Vagina (tissue), 2 donors: ENCODE measurements at regions not wholly inside any gene's neighbourhood (a gene's known extent, or its start where the extent isn't known, plus 50 kb on each side); places are given as distances from the start of the nearest gene placed in this dataset.

ENCODE experiments used
- DNase-seq, 2 donors: peaks; one replicate each; pipeline ENCODE4 v3.0.0-alpha.2; 2017; ENCODE audit errors: extremely low spot score in 2 of 2
- H3K27ac ChIP-seq: fragments of 200-600 bp; sonication (generic); one replicate; pipeline ENCODE4 v1.5.1; 2019
- H3K27me3 ChIP-seq: fragments of 200-600 bp; sonication (generic); one replicate; pipeline ENCODE4 v1.5.1; 2019
- H3K36me3 ChIP-seq, 2 donors: fragments of 200-600 bp; sonication (generic); one replicate each; pipeline ENCODE4 v1.5.1; 2017 to 2019
- H3K4me1 ChIP-seq: fragments of 200-600 bp; sonication (generic); one replicate; pipeline ENCODE4 v1.5.1; 2019
- H3K4me3 ChIP-seq, 2 donors: fragments of 200-600 bp; sonication (generic); 1 replicate in 1 of 2; 2 replicates in 1 of 2; pipeline ENCODE4 v1.5.1; 2016 to 2019
- H3K9me3 ChIP-seq: fragments of 200-600 bp; sonication (generic); one replicate; pipeline ENCODE4 v1.5.1; 2019
- POLR2A ChIP-seq, 2 donors: fragments of 450-650 bp; IDR thresholded peaks; one replicate each; pipeline ENCODE4 v1.6.1; 2017; ENCODE audit warnings: antibody characterized with exemption in 2 of 2, mild to moderate bottlenecking in 2 of 2, moderate library complexity in 2 of 2
- POLR2AphosphoS5 ChIP-seq, 2 donors: sonication (generic); formaldehyde crosslinking; IDR thresholded peaks; one replicate each; pipeline ENCODE4 v1.9.0; 2017; ENCODE audit warnings: antibody characterized with exemption in 2 of 2, mild to moderate bottlenecking in 2 of 2, low read depth in 1 of 2; ENCODE audit not compliant: insufficient read depth in 1 of 2
- intact Hi-C: fragments of 100-400 bp; cut with DNase I; formaldehyde crosslinking; loops from one replicate; pipeline ENCODE4 v1.15.1; 2023
- TF ChIP-seq, protein P1 (sequence below), 3 experiments: fragments of 450-650 bp in 2 of 3; fragments of 200-600 bp in 1 of 3; sonication (generic) in 1 of 3; IDR thresholded peaks; one replicate each; pipeline ENCODE4 v1.5.1; 2017 to 2019; ENCODE audit warnings: antibody characterized with exemption in 3 of 3, mild to moderate bottlenecking in 2 of 3, moderate library complexity in 2 of 3

DNA sequence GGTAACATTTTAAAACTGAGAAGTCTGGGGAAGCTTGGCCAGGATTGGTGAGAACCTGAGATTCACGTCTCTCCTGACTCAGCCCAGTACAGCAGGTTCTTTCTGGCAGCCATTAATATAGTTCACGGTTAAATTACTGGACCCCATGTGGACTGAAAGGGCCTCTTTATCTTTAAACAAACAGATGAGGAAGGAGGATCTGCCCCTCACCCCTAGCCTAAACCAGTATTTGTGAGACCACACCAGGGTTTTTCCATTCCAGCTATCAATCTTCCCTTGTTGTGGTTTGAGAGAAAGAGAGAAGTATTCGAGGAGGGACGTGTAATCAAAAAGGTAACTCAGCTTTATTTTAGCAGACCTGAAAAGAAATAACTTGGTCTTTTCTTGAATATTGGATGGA is 137.1 kb downstream of the PROX1 start:
- no peaks in the 10 kb centered on the region for H3K9me3 ChIP-seq
- TF ChIP-seq POLR2A (IDR thresholded peaks at IDR 0.05): no peak
- no peak for TF ChIP-seq POLR2AphosphoS5 (IDR thresholded peaks at IDR 0.05; ENCODE audit: insufficient read depth in 1 of 2, low read depth in 1 of 2)
- TF ChIP-seq, protein P1, sequence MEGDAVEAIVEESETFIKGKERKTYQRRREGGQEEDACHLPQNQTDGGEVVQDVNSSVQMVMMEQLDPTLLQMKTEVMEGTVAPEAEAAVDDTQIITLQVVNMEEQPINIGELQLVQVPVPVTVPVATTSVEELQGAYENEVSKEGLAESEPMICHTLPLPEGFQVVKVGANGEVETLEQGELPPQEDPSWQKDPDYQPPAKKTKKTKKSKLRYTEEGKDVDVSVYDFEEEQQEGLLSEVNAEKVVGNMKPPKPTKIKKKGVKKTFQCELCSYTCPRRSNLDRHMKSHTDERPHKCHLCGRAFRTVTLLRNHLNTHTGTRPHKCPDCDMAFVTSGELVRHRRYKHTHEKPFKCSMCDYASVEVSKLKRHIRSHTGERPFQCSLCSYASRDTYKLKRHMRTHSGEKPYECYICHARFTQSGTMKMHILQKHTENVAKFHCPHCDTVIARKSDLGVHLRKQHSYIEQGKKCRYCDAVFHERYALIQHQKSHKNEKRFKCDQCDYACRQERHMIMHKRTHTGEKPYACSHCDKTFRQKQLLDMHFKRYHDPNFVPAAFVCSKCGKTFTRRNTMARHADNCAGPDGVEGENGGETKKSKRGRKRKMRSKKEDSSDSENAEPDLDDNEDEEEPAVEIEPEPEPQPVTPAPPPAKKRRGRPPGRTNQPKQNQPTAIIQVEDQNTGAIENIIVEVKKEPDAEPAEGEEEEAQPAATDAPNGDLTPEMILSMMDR (IDR thresholded peaks at IDR 0.05): no peak
- no peaks in the 10 kb centered on the region for H3K4me1 ChIP-seq
- H3K36me3 ChIP-seq: no peaks in the 10 kb centered on the region
- H3K27me3 ChIP-seq: no peaks in the 10 kb centered on the region
- no peak for DNase-seq
- no peak overlapping the region for H3K27ac ChIP-seq
- intact Hi-C loops: loop anchor here (2.0 kb wide), 1 partner anchor 746 kb away; no protein-coding TSS in a partner anchor
- no peak overlapping the region for H3K4me3 ChIP-seq

DNA sequence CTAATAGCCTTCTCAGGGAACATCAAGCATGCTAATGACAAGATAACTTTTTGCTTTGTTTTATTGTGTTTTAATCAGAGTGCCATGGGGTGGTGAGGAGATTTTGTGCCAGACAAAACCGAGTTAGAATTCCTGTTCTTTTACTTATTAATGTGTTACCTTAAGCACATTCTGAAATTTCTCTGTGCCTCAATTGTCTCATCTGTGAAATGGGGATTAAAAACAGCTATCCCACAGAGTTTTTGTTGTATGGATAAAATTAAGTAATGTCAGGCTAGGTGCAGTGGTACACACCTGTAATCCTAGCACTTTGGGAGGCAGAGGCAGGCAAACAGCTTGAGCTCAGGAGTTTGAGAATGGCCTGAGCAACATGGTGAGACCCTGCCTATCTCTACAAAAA is 138.0 kb downstream of the PROX1 start:
- no peak overlapping the region for H3K4me3 ChIP-seq
- no peaks in the 10 kb centered on the region for H3K27me3 ChIP-seq
- intact Hi-C loops: loop anchor here (2.0 kb wide), 1 partner anchor 747 kb away; no protein-coding TSS in a partner anchor
- no peak for DNase-seq
- no peak overlapping the region for H3K27ac ChIP-seq
- no peaks in the 10 kb centered on the region for H3K4me1 ChIP-seq
- H3K36me3 ChIP-seq: no peaks in the 10 kb centered on the region
- no peaks in the 10 kb centered on the region for H3K9me3 ChIP-seq
- no peak for TF ChIP-seq POLR2AphosphoS5 (IDR thresholded peaks at IDR 0.05; ENCODE audit: insufficient read depth in 1 of 2, low read depth in 1 of 2)
- TF ChIP-seq, protein P1 (IDR thresholded peaks at IDR 0.05): no peak
- no peak for TF ChIP-seq POLR2A (IDR thresholded peaks at IDR 0.05)

DNA sequence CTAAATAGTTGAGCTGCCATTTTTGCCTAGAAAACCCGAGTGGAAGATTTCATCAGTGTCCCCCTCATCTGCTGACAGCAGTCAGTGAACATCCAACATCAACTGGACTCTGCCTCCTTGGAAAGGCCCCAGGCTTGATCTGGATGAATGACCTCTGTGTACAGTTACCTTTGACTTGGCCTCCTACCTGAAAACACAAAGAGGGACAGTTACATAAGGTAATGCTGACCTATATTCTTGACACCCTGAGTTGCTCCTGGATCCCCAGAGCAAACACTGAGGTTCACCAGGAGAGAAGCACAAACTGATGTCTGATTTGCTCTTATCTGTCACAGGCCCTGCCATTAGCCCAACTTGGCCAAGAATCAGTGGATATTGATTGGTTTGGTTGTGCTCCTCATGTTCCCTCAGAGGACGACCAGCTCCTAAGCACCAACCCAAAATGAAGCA is 138.9 kb downstream of the PROX1 start:
- Histone ChIP-seq H3K27me3 (no peaks in the 10 kb centered on the region), H3K4me3 (no peak overlapping the region), H3K36me3 (no peaks in the 10 kb centered on the region), H3K9me3 (no peaks in the 10 kb centered on the region), H3K4me1 (no peaks in the 10 kb centered on the region), H3K27ac (no peak overlapping the region)
- TF ChIP-seq, protein P1 (IDR thresholded peaks at IDR 0.05): no peak
- TF ChIP-seq POLR2A (IDR thresholded peaks at IDR 0.05): no peak
- no peak for TF ChIP-seq POLR2AphosphoS5 (IDR thresholded peaks at IDR 0.05; ENCODE audit: insufficient read depth in 1 of 2, low read depth in 1 of 2)
- no peak for DNase-seq
- intact Hi-C loops: no loop called here

DNA sequence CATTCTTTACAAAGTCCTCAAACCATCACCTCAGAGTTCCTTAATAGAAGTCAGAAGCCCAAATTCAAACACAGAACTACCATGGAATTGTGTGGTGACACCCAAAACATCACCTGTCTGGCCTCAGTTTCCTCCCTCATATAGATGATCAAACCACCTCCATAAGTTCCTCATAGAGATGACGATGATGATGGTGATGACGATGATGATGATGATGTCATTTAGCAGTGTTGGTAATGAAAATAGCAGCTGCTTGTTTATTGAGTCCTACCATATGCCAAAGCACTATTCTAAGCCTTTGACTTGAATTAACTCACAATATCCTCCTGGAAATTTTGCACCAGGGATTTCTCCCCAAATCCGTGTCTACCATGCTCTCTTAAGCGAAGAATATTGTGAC is 139.9 kb downstream of the PROX1 start:
- TF ChIP-seq, protein P1 (IDR thresholded peaks at IDR 0.05): no peak
- TF ChIP-seq POLR2A (IDR thresholded peaks at IDR 0.05): no peak
- no peak for TF ChIP-seq POLR2AphosphoS5 (IDR thresholded peaks at IDR 0.05; ENCODE audit: insufficient read depth in 1 of 2, low read depth in 1 of 2)
- intact Hi-C loops: no loop called here
- no peaks in the 10 kb centered on the region for H3K27me3 ChIP-seq

DNA sequence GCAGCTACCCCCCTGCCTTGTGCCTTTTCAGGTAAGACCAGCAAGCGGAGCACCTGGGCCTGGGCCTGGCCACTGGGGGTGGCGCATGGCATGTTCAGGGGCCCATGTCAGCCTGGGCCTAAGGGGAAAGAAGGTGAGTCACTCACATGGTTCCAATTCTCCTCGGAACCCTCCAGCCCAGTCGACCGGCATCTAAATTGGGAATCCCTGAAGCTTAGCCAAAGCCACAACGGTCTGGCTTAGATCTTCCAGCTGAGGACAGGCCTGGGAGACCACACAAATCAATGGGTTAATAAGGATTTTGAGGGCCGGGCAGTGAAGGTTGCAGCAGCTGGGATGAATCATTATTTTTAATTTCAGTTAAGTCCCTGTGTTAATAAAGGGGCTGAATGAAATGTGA is 145.1 kb upstream of the SMYD2 start:
- no peak for DNase-seq
- TF ChIP-seq POLR2A (IDR thresholded peaks at IDR 0.05) (no peak), POLR2AphosphoS5 (IDR thresholded peaks at IDR 0.05; ENCODE audit: insufficient read depth in 1 of 2, low read depth in 1 of 2) (no peak)
- TF ChIP-seq, protein P1 (IDR thresholded peaks at IDR 0.05): no peak
- Histone ChIP-seq H3K36me3 (no peaks in the 10 kb centered on the region), H3K27ac (no peak overlapping the region), H3K4me1 (no peaks in the 10 kb centered on the region), H3K27me3 (no peaks in the 10 kb centered on the region), H3K9me3 (no peaks in the 10 kb centered on the region), H3K4me3 (no peak overlapping the region)
- intact Hi-C loops: no loop called here

More for the DNA sequence above, 139.9 kb downstream of the PROX1 start:
- Histone ChIP-seq H3K27ac (no peak overlapping the region), H3K9me3 (no peaks in the 10 kb centered on the region), H3K4me1 (no peaks in the 10 kb centered on the region), H3K36me3 (no peaks in the 10 kb centered on the region), H3K4me3 (no peak overlapping the region)
- no peak for DNase-seq
